ENCODE measurements at regions not wholly inside any gene's neighbourhood (a gene's known extent, or its start where the extent isn't known, plus 50 kb on each side); places are given as distances from the start of the nearest gene placed in this dataset.

DNA sequence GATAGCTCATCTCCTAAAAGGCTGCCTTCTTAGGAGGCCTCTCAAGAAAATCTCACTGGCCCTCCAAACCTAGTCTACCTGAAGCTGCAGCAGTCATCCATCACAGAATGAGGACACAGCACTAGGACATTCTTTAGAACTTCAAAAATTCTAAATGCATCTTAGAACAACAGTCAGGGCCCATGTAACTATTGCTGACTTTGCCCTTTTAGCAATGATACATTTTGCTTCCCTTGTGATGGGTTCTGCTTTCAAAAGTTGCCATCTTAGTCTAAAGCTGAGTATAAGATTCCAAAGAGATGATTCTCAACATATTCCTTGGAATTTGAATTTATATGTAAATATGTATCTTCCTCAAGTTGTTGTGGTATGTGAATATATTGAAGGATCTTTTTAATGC, 793.0 kb downstream of the RAB28 start:
- Histone ChIP-seq H3K9me3 (no peaks in the 10 kb centered on the region), H3K36me3 (no peaks in the 10 kb centered on the region), H3K4me1 (no peaks in the 10 kb centered on the region), H3K4me3 (no peak overlapping the region), H3K27me3 (no peaks in the 10 kb centered on the region), H3K27ac (no peak overlapping the region)
- DNase-seq (ENCODE audit: low spot score in 2 of 2), result no peak
- TF ChIP-seq POLR2A (IDR thresholded peaks at IDR 0.05), result no peak
- TF ChIP-seq, protein P1, sequence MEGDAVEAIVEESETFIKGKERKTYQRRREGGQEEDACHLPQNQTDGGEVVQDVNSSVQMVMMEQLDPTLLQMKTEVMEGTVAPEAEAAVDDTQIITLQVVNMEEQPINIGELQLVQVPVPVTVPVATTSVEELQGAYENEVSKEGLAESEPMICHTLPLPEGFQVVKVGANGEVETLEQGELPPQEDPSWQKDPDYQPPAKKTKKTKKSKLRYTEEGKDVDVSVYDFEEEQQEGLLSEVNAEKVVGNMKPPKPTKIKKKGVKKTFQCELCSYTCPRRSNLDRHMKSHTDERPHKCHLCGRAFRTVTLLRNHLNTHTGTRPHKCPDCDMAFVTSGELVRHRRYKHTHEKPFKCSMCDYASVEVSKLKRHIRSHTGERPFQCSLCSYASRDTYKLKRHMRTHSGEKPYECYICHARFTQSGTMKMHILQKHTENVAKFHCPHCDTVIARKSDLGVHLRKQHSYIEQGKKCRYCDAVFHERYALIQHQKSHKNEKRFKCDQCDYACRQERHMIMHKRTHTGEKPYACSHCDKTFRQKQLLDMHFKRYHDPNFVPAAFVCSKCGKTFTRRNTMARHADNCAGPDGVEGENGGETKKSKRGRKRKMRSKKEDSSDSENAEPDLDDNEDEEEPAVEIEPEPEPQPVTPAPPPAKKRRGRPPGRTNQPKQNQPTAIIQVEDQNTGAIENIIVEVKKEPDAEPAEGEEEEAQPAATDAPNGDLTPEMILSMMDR (IDR thresholded peaks at IDR 0.05), result no peak
- TF ChIP-seq EP300 (IDR thresholded peaks at IDR 0.05), result no peak

DNA sequence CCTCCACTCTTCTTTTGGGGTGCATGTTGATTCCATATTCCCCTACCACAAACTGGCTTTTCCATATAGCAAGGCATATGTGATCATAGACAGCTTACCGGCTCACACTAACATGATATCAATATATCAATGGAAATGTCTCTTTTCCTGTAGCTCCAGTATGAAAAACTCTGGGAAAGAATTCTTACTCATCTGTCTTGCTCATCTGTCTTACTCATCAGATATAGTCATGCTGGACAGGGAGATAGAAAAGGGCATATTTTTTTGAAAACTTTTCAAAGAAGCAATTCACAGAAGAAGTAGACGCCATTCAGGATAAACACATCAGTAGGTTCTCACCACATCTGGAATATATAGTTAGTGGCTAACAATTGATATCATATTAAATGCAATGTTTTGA, 794.7 kb downstream of the RAB28 start:
- no peak for DNase-seq (ENCODE audit: low spot score in 2 of 2)
- Histone ChIP-seq H3K4me1 (no peaks in the 10 kb centered on the region), H3K9me3 (no peaks in the 10 kb centered on the region), H3K4me3 (no peak overlapping the region), H3K27ac (no peak overlapping the region), H3K27me3 (no peaks in the 10 kb centered on the region), H3K36me3 (no peaks in the 10 kb centered on the region)
- WGBS, 2 donors, result 78 to 80% methylated on average over 2 of the region's 2 CpGs
- TF ChIP-seq, protein P1 (IDR thresholded peaks at IDR 0.05), result no peak
- no peak for TF ChIP-seq EP300 (IDR thresholded peaks at IDR 0.05)

DNA sequence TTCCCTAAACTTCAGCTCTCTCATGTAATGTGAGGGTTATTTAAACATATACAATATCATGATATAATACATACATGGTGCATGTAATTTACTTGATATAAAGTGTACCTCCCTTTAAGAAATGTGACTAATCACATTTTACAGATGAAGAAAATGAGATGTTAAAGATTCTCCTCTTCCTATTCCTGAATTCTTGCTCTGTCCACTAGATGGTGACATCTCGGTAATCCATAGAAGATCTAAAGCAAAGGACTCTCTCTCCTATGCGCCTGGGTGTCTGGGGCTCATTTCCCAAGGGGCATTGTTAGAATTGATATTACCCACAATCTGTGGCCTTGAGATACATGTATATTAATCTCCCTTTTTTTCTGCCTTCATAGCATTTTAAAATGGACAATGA, 804.9 kb downstream of the RAB28 start:
- DNase-seq (ENCODE audit: low spot score in 2 of 2), result no peak
- Histone ChIP-seq H3K27me3 (no peaks in the 10 kb centered on the region), H3K9me3 (peaks cover 0 to 14% (median 0%) of the 10 kb centered on the region in 4 donors), H3K27ac (no peak overlapping the region), H3K4me3 (no peak overlapping the region), H3K36me3 (no peaks in the 10 kb centered on the region), H3K4me1 (no peaks in the 10 kb centered on the region)
- 34 to 42% methylated on average over 2 of the region's 2 CpGs for WGBS, 2 donors
- no peak for TF ChIP-seq POLR2A (IDR thresholded peaks at IDR 0.05)

DNA sequence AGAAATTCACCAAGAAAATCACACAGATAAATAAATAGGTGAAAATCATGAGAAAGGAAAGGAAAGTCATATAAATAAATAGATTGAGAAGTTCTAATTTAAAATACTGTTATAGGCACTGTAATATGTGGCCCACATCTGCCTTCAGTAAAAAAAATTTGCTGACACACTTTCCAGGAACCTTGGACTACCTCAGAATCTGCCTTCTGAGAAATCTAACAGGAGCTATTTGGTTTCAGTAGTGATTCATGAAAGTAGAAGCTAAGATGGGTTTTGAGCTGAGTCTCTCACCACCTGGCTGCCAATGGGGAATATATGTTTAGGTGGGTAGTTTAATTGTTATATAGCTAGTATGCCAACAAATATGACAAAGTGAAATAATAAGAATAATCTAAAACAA, 810.0 kb downstream of the RAB28 start:
- H3K4me1 ChIP-seq, result no peaks in the 10 kb centered on the region
- H3K4me3 ChIP-seq, result no peak overlapping the region
- no peak for DNase-seq (ENCODE audit: low spot score in 2 of 2)
- no peak overlapping the region for H3K27ac ChIP-seq
- peaks cover 0 to 21% (median 1%) of the 10 kb centered on the region in 4 donors for H3K9me3 ChIP-seq
- H3K36me3 ChIP-seq, result no peaks in the 10 kb centered on the region
- TF ChIP-seq POLR2A (IDR thresholded peaks at IDR 0.05), result no peak
- TF ChIP-seq, protein P1 (IDR thresholded peaks at IDR 0.05), result no peak
- TF ChIP-seq EP300 (IDR thresholded peaks at IDR 0.05), result no peak
- H3K27me3 ChIP-seq, result no peaks in the 10 kb centered on the region

DNA sequence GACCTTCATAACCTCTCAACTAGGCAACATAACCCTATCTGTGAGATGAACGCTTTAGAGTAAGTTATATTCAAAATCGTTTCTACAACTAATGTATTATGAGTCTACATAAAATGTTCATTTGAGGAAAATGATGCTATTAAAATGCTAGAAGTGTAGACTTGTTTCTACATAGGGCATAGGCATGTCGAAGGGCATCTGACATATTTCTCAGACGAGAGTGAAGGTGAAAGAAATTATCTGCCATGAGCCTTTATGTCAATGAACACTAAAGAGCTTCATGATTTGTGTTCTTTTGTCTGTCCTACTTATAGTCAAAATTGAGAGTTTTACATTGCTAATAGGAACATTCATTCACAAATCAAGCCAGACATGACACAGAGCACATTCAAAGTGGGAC, 811.8 kb downstream of the RAB28 start:
- Histone ChIP-seq H3K4me1 (no peaks in the 10 kb centered on the region), H3K4me3 (no peak overlapping the region), H3K9me3 (peaks cover 0 to 21% (median 1%) of the 10 kb centered on the region in 4 donors), H3K27me3 (no peaks in the 10 kb centered on the region), H3K36me3 (no peaks in the 10 kb centered on the region), H3K27ac (no peak overlapping the region)
- 70 to 73% methylated on average over 4 of the region's 4 CpGs for WGBS, 2 donors
- TF ChIP-seq, protein P1 (IDR thresholded peaks at IDR 0.05), result no peak
- no peak for TF ChIP-seq POLR2A (IDR thresholded peaks at IDR 0.05)
- no peak for TF ChIP-seq EP300 (IDR thresholded peaks at IDR 0.05)
- no peak for DNase-seq (ENCODE audit: low spot score in 2 of 2)

DNA sequence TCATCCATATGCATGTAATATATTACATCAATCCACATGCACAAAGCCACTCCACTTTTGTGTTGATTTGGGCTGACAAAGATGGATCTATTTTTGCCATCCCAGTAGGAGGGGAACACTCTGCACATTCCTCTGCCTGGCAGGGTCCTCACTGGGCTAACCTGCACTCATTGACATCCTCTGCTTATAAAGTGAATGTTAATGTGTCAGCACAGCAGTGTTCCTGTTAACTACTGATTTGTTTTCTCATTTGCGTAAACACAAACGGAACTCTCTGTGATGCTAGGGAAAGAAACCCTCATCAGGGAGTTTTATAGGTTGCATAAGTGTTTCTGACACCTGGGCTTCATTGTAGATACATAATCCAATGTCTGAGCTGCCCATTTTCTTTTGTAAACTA, 826.0 kb downstream of the RAB28 start:
- no peaks in the 10 kb centered on the region for H3K4me1 ChIP-seq
- no peaks in the 10 kb centered on the region for H3K27me3 ChIP-seq
- H3K27ac ChIP-seq, result no peak overlapping the region
- no peaks in the 10 kb centered on the region for H3K36me3 ChIP-seq
- 80 to 89% methylated on average over 2 of the region's 2 CpGs for WGBS, 2 donors
- no peak for DNase-seq (ENCODE audit: low spot score in 2 of 2)
- H3K9me3 ChIP-seq, result no peaks in the 10 kb centered on the region
- TF ChIP-seq, protein P1 (IDR thresholded peaks at IDR 0.05), result no peak
- TF ChIP-seq EP300 (IDR thresholded peaks at IDR 0.05) (no peak), POLR2A (IDR thresholded peaks at IDR 0.05) (no peak)
- no peak overlapping the region for H3K4me3 ChIP-seq

All from tibial nerve (tissue), 4 donors.